HG03521 (cell line): ENCODE measurements at regions not wholly inside any gene's neighbourhood (a gene's known extent, or its start where the extent isn't known, plus 50 kb on each side); places are given as distances from the start of the nearest gene placed in this dataset.
A peak's percentile ranks its signal among the peaks of the same experiment; 100 is the strongest.
"Not testable (repeated sequence)": the region's sequence is repeated elsewhere in the genome, so short reads cannot be mapped to it uniquely, and the experiment has no call there.

Experiments
- ATAC-seq: cut with Tn5 transposase; IDR thresholded peaks from one replicate; pipeline ENCODE4 v1.9.1; 2021; ENCODE audit warnings: mild to moderate bottlenecking, moderate library complexity; ENCODE audit not compliant: unreplicated experiment

- ATAC-seq, result no peak
Measured at GRCh38 chr18:67794521-67794920, 278.0 kb upstream of the DSEL start.

- ATAC-seq, result no peak
Measured at GRCh38 chr18:67790527-67790926, 274.0 kb upstream of the DSEL start.

- no peak for ATAC-seq
Measured at GRCh38 chr18:67789165-67789545, 272.6 kb upstream of the DSEL start.

- ATAC-seq, result no peak
Measured at GRCh38 chr18:67788310-67789164, 272.0 kb upstream of the DSEL start.

GRCh38 chr18:67783196-67783946 is 266.9 kb upstream of the DSEL start:
- ATAC-seq, result no peak

- ATAC-seq, result no peak
Measured at GRCh38 chr18:67778016-67778415, 261.5 kb upstream of the DSEL start.

GRCh38 chr18:67776929-67777328 is 260.4 kb upstream of the DSEL start:
- ATAC-seq, result no peak

GRCh38 chr18:67771271-67771670 is 254.8 kb upstream of the DSEL start:
- ATAC-seq, result no peak

GRCh38 chr18:67770520-67770919 is 254.0 kb upstream of the DSEL start:
- ATAC-seq, result no peak

- ATAC-seq, result no peak
Measured at GRCh38 chr18:67766930-67767329, 250.4 kb upstream of the DSEL start.

- not testable (repeated sequence) for ATAC-seq
Measured at GRCh38 chr18:67752211-67752610, 235.7 kb upstream of the DSEL start.

- no peak for ATAC-seq
Measured at GRCh38 chr18:67742954-67743353, 226.4 kb upstream of the DSEL start.

GRCh38 chr18:67742525-67742924 is 226.0 kb upstream of the DSEL start:
- ATAC-seq, result no peak

- ATAC-seq, result no peak
Measured at GRCh38 chr18:67735506-67735905, 219.0 kb upstream of the DSEL start.

- ATAC-seq, result no peak
Measured at GRCh38 chr18:67733088-67733487, 216.6 kb upstream of the DSEL start.

- ATAC-seq, result no peak
Measured at GRCh38 chr18:67731851-67732250, 215.3 kb upstream of the DSEL start.

GRCh38 chr18:67730886-67731285 is 214.4 kb upstream of the DSEL start:
- no peak for ATAC-seq

GRCh38 chr18:67728364-67728763 is 211.8 kb upstream of the DSEL start:
- no peak for ATAC-seq

GRCh38 chr18:67726882-67727281 is 210.4 kb upstream of the DSEL start:
- no peak for ATAC-seq

- ATAC-seq, result no peak
Measured at GRCh38 chr18:67717800-67718199, 201.3 kb upstream of the DSEL start.

GRCh38 chr18:67715567-67715966 is 199.0 kb upstream of the DSEL start:
- ATAC-seq, result no peak

- peak; percentile 54 for ATAC-seq
Measured at GRCh38 chr18:67710639-67711038, 194.1 kb upstream of the DSEL start.
